ENCODE measurements at regions not wholly inside any gene's neighbourhood (a gene's known extent, or its start where the extent isn't known, plus 50 kb on each side); places are given as distances from the start of the nearest gene placed in this dataset.

GRCh38 chr17:74024871-74025531 is 178.5 kb upstream of the RPL38 start:
- no peak for TF ChIP-seq POLR2A (IDR thresholded peaks at IDR 0.05; ENCODE audit: low read depth, low read length)
- TF ChIP-seq TAF1 (IDR thresholded peaks at IDR 0.05; ENCODE audit: low read depth, low read length), result no peak
- no peak for TF ChIP-seq POLR2AphosphoS5 (IDR thresholded peaks at IDR 0.05; ENCODE audit: low read depth, low read length)
- no peak for TF ChIP-seq SPI1 (IDR thresholded peaks at IDR 0.05; ENCODE audit: low read depth, low read length)
- no peak for TF ChIP-seq PAX5 (IDR thresholded peaks at IDR 0.05; ENCODE audit: insufficient read depth, low read length, severe bottlenecking)
- TF ChIP-seq POU2F2 (IDR thresholded peaks at IDR 0.05; ENCODE audit: low read depth, low read length), result no peak

All from GM12891 (cell line).